ENCODE measurements at regions not wholly inside any gene's neighbourhood (a gene's known extent, or its start where the extent isn't known, plus 50 kb on each side); places are given as distances from the start of the nearest gene placed in this dataset.

DNA sequence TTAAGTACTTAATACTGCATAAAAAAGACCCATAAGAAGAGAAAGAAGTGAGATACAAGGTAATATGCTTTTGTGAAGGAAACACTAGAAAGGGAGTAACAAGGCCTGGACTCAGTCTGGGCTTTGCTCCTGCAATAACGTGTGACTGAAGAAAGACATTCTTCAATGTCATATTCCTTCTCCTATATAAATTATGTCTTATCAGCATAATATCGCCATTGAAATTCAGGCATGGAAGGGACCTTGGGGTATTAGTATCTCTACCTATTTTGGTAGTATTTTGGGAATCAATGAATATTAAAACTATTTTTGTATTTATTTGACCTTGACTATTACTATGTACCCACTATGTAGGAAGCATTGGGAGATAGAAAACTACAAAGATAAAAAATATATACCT lies 62.2 kb upstream of the GIMD1 start:
- no peaks in the 10 kb centered on the region for H4K20me1 ChIP-seq (ENCODE audit: low read depth)
- no peak overlapping the region for H3K9ac ChIP-seq
- Mint-ChIP-seq H3K36me3 (no peaks in the 10 kb centered on the region), H3K27me3 (ENCODE audit: insufficient read depth, low read depth) (no peaks in the 10 kb centered on the region), H3K4me1 (no peaks in the 10 kb centered on the region), H3K9me3 (no peaks in the 10 kb centered on the region), H3K27ac (no peak overlapping the region), H3K4me3 (no peak overlapping the region)
- H3K79me2 ChIP-seq (ENCODE audit: low read depth): no peaks in the 10 kb centered on the region
- H3K27me3 ChIP-seq: no peaks in the 10 kb centered on the region
- H3K4me3 ChIP-seq: no peak overlapping the region
- no peaks in the 10 kb centered on the region for H3K36me3 ChIP-seq
- no peak overlapping the region for H3K4me2 ChIP-seq
- no peak for DNase-seq (ENCODE audit: low spot score)
- H3K4me1 ChIP-seq: no peaks in the 10 kb centered on the region
- no peaks in the 10 kb centered on the region for H3F3A ChIP-seq (ENCODE audit: low read depth)
- TF ChIP-seq CTCF (IDR thresholded peaks at IDR 0.05): no peak
- no peak for TF ChIP-seq EZH2 (IDR thresholded peaks at IDR 0.05)
- no peak for TF ChIP-seq EZH2phosphoT487 (IDR thresholded peaks at IDR 0.05)
- no peaks in the 10 kb centered on the region for H3K9me3 ChIP-seq (ENCODE audit: low read depth)
- H2AFZ ChIP-seq (replicated peaks): no peak overlapping the region
- no peak overlapping the region for H3K27ac ChIP-seq

GRCh38 chr4:106429885-106430284 lies 61.3 kb upstream of the GIMD1 start:
- no peak overlapping the region for H3K9ac ChIP-seq
- H3K36me3 Mint-ChIP-seq: no peaks in the 10 kb centered on the region
- no peaks in the 10 kb centered on the region for H3K79me2 ChIP-seq (ENCODE audit: low read depth)
- no peak for DNase-seq (ENCODE audit: low spot score)
- no peaks in the 10 kb centered on the region for H3K9me3 Mint-ChIP-seq
- H3K27ac Mint-ChIP-seq: no peak overlapping the region
- no peaks in the 10 kb centered on the region for H4K20me1 ChIP-seq (ENCODE audit: low read depth)
- no peak overlapping the region for H3K4me3 Mint-ChIP-seq
- no peak overlapping the region for H2AFZ ChIP-seq (replicated peaks)
- H3K4me1 ChIP-seq: no peaks in the 10 kb centered on the region
- H3K27me3 ChIP-seq: no peaks in the 10 kb centered on the region
- no peaks in the 10 kb centered on the region for H3K9me3 ChIP-seq (ENCODE audit: low read depth)
- H3K27me3 Mint-ChIP-seq (ENCODE audit: insufficient read depth, low read depth): no peaks in the 10 kb centered on the region
- H3K4me3 ChIP-seq: no peak overlapping the region
- H3F3A ChIP-seq (ENCODE audit: low read depth): no peaks in the 10 kb centered on the region
- no peak overlapping the region for H3K27ac ChIP-seq
- H3K4me1 Mint-ChIP-seq: no peaks in the 10 kb centered on the region
- H3K36me3 ChIP-seq: no peaks in the 10 kb centered on the region
- H3K4me2 ChIP-seq: no peak overlapping the region
- TF ChIP-seq EZH2 (IDR thresholded peaks at IDR 0.05) (no peak), CTCF (IDR thresholded peaks at IDR 0.05) (no peak), EZH2phosphoT487 (IDR thresholded peaks at IDR 0.05) (no peak)

GRCh38 chr4:106426069-106426468 lies 57.5 kb upstream of the GIMD1 start:
- Mint-ChIP-seq H3K4me3 (no peak overlapping the region), H3K36me3 (no peaks in the 10 kb centered on the region), H3K9me3 (no peaks in the 10 kb centered on the region), H3K4me1 (no peaks in the 10 kb centered on the region), H3K27me3 (ENCODE audit: insufficient read depth, low read depth) (peaks cover 2% of the 10 kb centered on the region), H3K27ac (no peak overlapping the region)
- no peak overlapping the region for H3K4me3 ChIP-seq
- H2AFZ ChIP-seq (replicated peaks): no peak overlapping the region
- DNase-seq (ENCODE audit: low spot score): no peak
- H3K79me2 ChIP-seq (ENCODE audit: low read depth): no peaks in the 10 kb centered on the region
- H3K4me1 ChIP-seq: no peaks in the 10 kb centered on the region
- H3F3A ChIP-seq (ENCODE audit: low read depth): no peaks in the 10 kb centered on the region
- no peaks in the 10 kb centered on the region for H3K9me3 ChIP-seq (ENCODE audit: low read depth)
- no peak overlapping the region for H3K4me2 ChIP-seq
- no peaks in the 10 kb centered on the region for H3K36me3 ChIP-seq
- no peaks in the 10 kb centered on the region for H3K27me3 ChIP-seq
- no peak overlapping the region for H3K27ac ChIP-seq
- TF ChIP-seq EZH2phosphoT487 (IDR thresholded peaks at IDR 0.05) (no peak), CTCF (IDR thresholded peaks at IDR 0.05) (no peak), EZH2 (IDR thresholded peaks at IDR 0.05) (no peak)
- H4K20me1 ChIP-seq (ENCODE audit: low read depth): no peaks in the 10 kb centered on the region
- H3K9ac ChIP-seq: no peak overlapping the region

DNA sequence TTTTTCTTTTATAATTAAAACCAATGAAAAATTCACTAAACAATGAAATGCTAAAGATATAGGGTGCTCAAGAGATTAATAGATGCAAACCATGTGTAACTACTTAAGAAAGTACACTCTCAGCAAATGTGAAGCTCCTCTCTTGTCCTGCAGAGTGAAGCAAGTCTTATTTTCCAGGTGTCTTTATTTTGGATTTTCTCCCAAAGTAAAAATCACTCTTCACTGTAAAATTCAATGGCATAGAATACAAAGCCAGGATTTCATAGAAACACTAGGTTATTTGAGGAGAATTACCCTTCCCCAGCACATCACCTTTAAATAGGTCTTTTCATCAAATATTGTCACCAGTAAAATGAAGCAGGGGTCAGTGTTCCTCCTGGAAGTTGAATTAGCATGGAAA lies 57.0 kb upstream of the GIMD1 start:
- Histone ChIP-seq H3K9ac (no peak overlapping the region), H3K27me3 (no peaks in the 10 kb centered on the region), H3K4me3 (no peak overlapping the region), H4K20me1 (ENCODE audit: low read depth) (no peaks in the 10 kb centered on the region), H3K36me3 (no peaks in the 10 kb centered on the region), H3K4me2 (no peak overlapping the region), H2AFZ (replicated peaks) (no peak overlapping the region), H3K9me3 (ENCODE audit: low read depth) (no peaks in the 10 kb centered on the region), H3K4me1 (no peaks in the 10 kb centered on the region), H3F3A (ENCODE audit: low read depth) (no peaks in the 10 kb centered on the region), H3K79me2 (ENCODE audit: low read depth) (no peaks in the 10 kb centered on the region), H3K27ac (no peak overlapping the region)
- no peak for TF ChIP-seq EZH2phosphoT487 (IDR thresholded peaks at IDR 0.05)
- TF ChIP-seq EZH2 (IDR thresholded peaks at IDR 0.05): no peak
- TF ChIP-seq CTCF (IDR thresholded peaks at IDR 0.05): no peak
- no peaks in the 10 kb centered on the region for H3K36me3 Mint-ChIP-seq
- H3K27me3 Mint-ChIP-seq (ENCODE audit: insufficient read depth, low read depth): peaks cover 2% of the 10 kb centered on the region
- no peak for DNase-seq (ENCODE audit: low spot score)
- no peak overlapping the region for H3K27ac Mint-ChIP-seq
- no peak overlapping the region for H3K4me3 Mint-ChIP-seq
- no peaks in the 10 kb centered on the region for H3K9me3 Mint-ChIP-seq
- no peaks in the 10 kb centered on the region for H3K4me1 Mint-ChIP-seq

Measured in neural progenitor cell (in vitro differentiated cells).